ENCODE measurements at regions not wholly inside any gene's neighbourhood (a gene's known extent, or its start where the extent isn't known, plus 50 kb on each side); places are given as distances from the start of the nearest gene placed in this dataset.

DNA sequence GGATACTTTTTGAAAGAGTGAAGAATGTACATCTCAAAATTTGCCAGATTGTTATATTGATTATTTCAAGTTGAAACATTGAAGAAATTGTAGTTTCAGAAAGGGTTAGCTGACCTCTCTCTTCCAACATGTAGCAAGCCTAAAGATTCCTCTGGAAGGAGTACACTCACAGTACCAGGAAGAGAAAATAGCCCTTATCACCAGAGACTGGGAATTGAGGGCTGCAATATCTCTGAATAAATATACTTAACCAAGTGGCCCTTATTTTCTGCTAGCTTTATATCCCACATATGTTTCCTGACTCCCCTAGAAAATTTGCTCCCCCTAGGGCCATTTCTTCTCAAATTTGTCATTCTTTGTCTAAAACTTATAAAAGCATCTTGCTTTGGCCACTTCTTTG is 332.2 kb downstream of the GASK1B start:
- no peaks in the 10 kb centered on the region for H3K4me1 ChIP-seq (ENCODE audit: control insufficient read depth, insufficient read depth, low read length)
- ChIA-PET CTCF (no interaction called here), POLR2A (no interaction called here)
- H3K9me3 ChIP-seq (ENCODE audit: control insufficient read depth, insufficient read depth, low read depth, low read length) = no peaks in the 10 kb centered on the region
- TF ChIP-seq ZNF140 (tag by site-specific recombination; IDR thresholded peaks at IDR 0.05) (no peak), ZNF670 (tag by site-specific recombination; IDR thresholded peaks at IDR 0.05; ENCODE audit: low read depth) (no peak), ZNF76 (tag by site-specific recombination; IDR thresholded peaks at IDR 0.05; ENCODE audit: borderline replicate concordance, low read depth) (no peak), SETDB1 (IDR thresholded peaks at IDR 0.05; ENCODE audit: insufficient read length, low read length) (no peak), MZF1 (tag by site-specific recombination; IDR thresholded peaks at IDR 0.05; ENCODE audit: borderline replicate concordance) (no peak), ZNF138 (tag by site-specific recombination; IDR thresholded peaks at IDR 0.05; ENCODE audit: borderline replicate concordance) (no peak), ZNF214 (tag by site-specific recombination; IDR thresholded peaks at IDR 0.05; ENCODE audit: borderline replicate concordance) (no peak), ZFHX2 (tag by site-specific recombination; conservative IDR thresholded peaks at IDR 0.05) (no peak), ZNF510 (tag by site-specific recombination; IDR thresholded peaks at IDR 0.05; ENCODE audit: insufficient replicate concordance) (no peak), ZNF529 (tag by site-specific recombination; IDR thresholded peaks at IDR 0.05; ENCODE audit: insufficient replicate concordance) (no peak), ZNF561 (tag by site-specific recombination; IDR thresholded peaks at IDR 0.05; ENCODE audit: borderline replicate concordance) (no peak), ZNF394 (tag by site-specific recombination; IDR thresholded peaks at IDR 0.05; ENCODE audit: borderline replicate concordance) (no peak), ZNF2 (tag by site-specific recombination; IDR thresholded peaks at IDR 0.05) (no peak), KLF10 (tag by site-specific recombination; IDR thresholded peaks at IDR 0.05) (no peak)
- TF ChIP-seq, protein P1, sequence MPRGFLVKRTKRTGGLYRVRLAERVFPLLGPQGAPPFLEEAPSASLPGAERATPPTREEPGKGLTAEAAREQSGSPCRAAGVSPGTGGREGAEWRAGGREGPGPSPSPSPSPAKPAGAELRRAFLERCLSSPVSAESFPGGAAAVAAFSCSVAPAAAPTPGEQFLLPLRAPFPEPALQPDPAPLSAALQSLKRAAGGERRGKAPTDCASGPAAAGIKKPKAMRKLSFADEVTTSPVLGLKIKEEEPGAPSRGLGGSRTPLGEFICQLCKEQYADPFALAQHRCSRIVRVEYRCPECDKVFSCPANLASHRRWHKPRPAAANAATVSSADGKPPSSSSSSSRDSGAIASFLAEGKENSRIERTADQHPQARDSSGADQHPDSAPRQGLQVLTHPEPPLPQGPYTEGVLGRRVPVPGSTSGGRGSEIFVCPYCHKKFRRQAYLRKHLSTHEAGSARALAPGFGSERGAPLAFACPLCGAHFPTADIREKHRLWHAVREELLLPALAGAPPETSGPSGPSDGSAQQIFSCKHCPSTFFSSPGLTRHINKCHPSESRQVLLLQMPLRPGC (tag by site-specific recombination; IDR thresholded peaks at IDR 0.05) = no peak
- TF ChIP-seq, protein P2, sequence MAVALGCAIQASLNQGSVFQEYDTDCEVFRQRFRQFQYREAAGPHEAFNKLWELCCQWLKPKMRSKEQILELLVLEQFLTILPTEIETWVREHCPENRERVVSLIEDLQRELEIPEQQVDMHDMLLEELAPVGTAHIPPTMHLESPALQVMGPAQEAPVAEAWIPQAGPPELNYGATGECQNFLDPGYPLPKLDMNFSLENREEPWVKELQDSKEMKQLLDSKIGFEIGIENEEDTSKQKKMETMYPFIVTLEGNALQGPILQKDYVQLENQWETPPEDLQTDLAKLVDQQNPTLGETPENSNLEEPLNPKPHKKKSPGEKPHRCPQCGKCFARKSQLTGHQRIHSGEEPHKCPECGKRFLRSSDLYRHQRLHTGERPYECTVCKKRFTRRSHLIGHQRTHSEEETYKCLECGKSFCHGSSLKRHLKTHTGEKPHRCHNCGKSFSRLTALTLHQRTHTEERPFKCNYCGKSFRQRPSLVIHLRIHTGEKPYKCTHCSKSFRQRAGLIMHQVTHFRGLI (tag by site-specific recombination; IDR thresholded peaks at IDR 0.05) = no peak
- no peak overlapping the region for H3K4me3 ChIP-seq (ENCODE audit: low read depth, low read length)
- no peaks in the 10 kb centered on the region for H3K36me3 ChIP-seq (ENCODE audit: control insufficient read depth in 2 of 2, insufficient read depth in 1 of 2, low read length in 2 of 2)
- no peak overlapping the region for H3K27ac ChIP-seq (ENCODE audit: extremely low read depth, low read depth, low read length)

DNA sequence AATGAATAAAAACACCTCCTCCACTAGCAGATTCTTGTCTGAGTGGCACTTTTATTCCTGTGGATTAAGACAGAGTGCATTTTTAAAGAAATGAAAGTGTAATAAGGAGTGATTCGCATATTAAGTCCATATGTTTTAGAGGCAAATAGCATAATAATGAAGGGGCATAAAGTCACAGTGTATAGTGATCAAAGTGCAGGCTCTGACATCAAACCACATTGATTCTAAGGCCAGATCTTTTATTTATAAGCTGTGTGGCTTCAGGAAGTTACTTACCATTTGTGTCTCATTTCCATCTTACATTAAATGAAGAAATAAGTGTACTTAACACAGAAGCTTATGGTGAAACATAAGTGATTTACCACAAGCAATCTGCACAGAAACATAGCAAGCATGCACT is 332.8 kb downstream of the GASK1B start:
- Histone ChIP-seq H3K4me3 (ENCODE audit: low read depth, low read length) (no peak overlapping the region), H3K9me3 (ENCODE audit: control insufficient read depth, insufficient read depth, low read depth, low read length) (no peaks in the 10 kb centered on the region), H3K27ac (ENCODE audit: extremely low read depth, low read depth, low read length) (no peak overlapping the region), H3K4me1 (ENCODE audit: control insufficient read depth, insufficient read depth, low read length) (no peaks in the 10 kb centered on the region), H3K36me3 (ENCODE audit: control insufficient read depth in 2 of 2, insufficient read depth in 1 of 2, low read length in 2 of 2) (no peaks in the 10 kb centered on the region)
- POLR2A ChIA-PET = no interaction called here
- CTCF ChIA-PET = no interaction called here
- TF ChIP-seq, protein P3, sequence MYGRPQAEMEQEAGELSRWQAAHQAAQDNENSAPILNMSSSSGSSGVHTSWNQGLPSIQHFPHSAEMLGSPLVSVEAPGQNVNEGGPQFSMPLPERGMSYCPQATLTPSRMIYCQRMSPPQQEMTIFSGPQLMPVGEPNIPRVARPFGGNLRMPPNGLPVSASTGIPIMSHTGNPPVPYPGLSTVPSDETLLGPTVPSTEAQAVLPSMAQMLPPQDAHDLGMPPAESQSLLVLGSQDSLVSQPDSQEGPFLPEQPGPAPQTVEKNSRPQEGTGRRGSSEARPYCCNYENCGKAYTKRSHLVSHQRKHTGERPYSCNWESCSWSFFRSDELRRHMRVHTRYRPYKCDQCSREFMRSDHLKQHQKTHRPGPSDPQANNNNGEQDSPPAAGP (tag by site-specific recombination; IDR thresholded peaks at IDR 0.05) = no peak
- TF ChIP-seq EGR2 (tag by site-specific recombination; IDR thresholded peaks at IDR 0.05; ENCODE audit: low read depth) (no peak), ZNF133 (tag by site-specific recombination; IDR thresholded peaks at IDR 0.05) (no peak), ZNF19 (tag by site-specific recombination; IDR thresholded peaks at IDR 0.05; ENCODE audit: low read depth) (no peak), YY2 (tag by site-specific recombination; IDR thresholded peaks at IDR 0.05) (no peak), ZNF596 (tag by site-specific recombination; IDR thresholded peaks at IDR 0.05) (no peak), ZNF302 (tag by site-specific recombination; IDR thresholded peaks at IDR 0.05; ENCODE audit: low read depth) (no peak), KLF8 (tag by site-specific recombination; IDR thresholded peaks at IDR 0.05) (no peak), ZBTB8A (tag by site-specific recombination; IDR thresholded peaks at IDR 0.05) (no peak), ZNF585B (tag by site-specific recombination; IDR thresholded peaks at IDR 0.05) (no peak)
- TF ChIP-seq, protein P4, sequence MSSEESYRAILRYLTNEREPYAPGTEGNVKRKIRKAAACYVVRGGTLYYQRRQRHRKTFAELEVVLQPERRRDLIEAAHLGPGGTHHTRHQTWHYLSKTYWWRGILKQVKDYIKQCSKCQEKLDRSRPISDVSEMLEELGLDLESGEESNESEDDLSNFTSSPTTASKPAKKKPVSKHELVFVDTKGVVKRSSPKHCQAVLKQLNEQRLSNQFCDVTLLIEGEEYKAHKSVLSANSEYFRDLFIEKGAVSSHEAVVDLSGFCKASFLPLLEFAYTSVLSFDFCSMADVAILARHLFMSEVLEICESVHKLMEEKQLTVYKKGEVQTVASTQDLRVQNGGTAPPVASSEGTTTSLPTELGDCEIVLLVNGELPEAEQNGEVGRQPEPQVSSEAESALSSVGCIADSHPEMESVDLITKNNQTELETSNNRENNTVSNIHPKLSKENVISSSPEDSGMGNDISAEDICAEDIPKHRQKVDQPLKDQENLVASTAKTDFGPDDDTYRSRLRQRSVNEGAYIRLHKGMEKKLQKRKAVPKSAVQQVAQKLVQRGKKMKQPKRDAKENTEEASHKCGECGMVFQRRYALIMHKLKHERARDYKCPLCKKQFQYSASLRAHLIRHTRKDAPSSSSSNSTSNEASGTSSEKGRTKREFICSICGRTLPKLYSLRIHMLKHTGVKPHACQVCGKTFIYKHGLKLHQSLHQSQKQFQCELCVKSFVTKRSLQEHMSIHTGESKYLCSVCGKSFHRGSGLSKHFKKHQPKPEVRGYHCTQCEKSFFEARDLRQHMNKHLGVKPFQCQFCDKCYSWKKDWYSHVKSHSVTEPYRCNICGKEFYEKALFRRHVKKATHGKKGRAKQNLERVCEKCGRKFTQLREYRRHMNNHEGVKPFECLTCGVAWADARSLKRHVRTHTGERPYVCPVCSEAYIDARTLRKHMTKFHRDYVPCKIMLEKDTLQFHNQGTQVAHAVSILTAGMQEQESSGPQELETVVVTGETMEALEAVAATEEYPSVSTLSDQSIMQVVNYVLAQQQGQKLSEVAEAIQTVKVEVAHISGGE (tag by site-specific recombination; conservative IDR thresholded peaks at IDR 0.05; ENCODE audit: low read depth) = no peak
- TF ChIP-seq, protein P5, sequence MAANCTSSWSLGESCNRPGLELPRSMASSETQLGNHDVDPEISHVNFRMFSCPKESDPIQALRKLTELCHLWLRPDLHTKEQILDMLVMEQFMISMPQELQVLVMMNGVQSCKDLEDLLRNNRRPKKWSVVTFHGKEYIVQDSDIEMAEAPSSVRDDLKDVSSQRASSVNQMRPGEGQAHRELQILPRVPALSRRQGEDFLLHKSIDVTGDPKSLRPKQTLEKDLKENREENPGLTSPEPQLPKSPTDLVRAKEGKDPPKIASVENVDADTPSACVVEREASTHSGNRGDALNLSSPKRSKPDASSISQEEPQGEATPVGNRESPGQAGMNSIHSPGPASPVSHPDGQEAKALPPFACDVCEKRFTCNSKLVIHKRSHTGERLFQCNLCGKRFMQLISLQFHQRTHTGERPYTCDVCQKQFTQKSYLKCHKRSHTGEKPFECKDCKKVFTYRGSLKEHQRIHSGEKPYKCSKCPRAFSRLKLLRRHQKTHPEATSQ (tag by site-specific recombination; IDR thresholded peaks at IDR 0.05) = no peak
